ENCODE measurements at regions not wholly inside any gene's neighbourhood (a gene's known extent, or its start where the extent isn't known, plus 50 kb on each side); places are given as distances from the start of the nearest gene placed in this dataset.

- CTCF ChIA-PET: no interaction called here
- no peak overlapping the region for H3K4me3 ChIP-seq (ENCODE audit: low read depth, low read length)
- DNase-seq (ENCODE audit: low read depth): no peak
- TF ChIP-seq CTCF (IDR thresholded peaks at IDR 0.05; ENCODE audit: insufficient read depth, low read depth, low read length): no peak
- no peaks in the 10 kb centered on the region for H3K36me3 ChIP-seq (ENCODE audit: control insufficient read depth, insufficient read depth, low read length)
- H3K27me3 ChIP-seq (ENCODE audit: control insufficient read depth, insufficient read depth, low read length): no peaks in the 10 kb centered on the region
- POLR2A ChIA-PET: no interaction called here
Observed at GRCh38 chr10:130790339-130790738, 521.2 kb downstream of the TCERG1L start.

- H3K36me3 ChIP-seq (ENCODE audit: control insufficient read depth, insufficient read depth, low read length): no peaks in the 10 kb centered on the region
- POLR2A ChIA-PET: no interaction called here
- CTCF ChIA-PET: no interaction called here
- no peak for DNase-seq (ENCODE audit: low read depth)
- no peaks in the 10 kb centered on the region for H3K27me3 ChIP-seq (ENCODE audit: control insufficient read depth, insufficient read depth, low read length)
- no peak for TF ChIP-seq CTCF (IDR thresholded peaks at IDR 0.05; ENCODE audit: insufficient read depth, low read depth, low read length)
- H3K4me3 ChIP-seq (ENCODE audit: low read depth, low read length): no peak overlapping the region
Observed at GRCh38 chr10:130792096-130792845, 519.2 kb downstream of the TCERG1L start.

GRCh38 chr10:130795819-130796218 lies 515.7 kb downstream of the TCERG1L start:
- POLR2A ChIA-PET: no interaction called here
- Histone ChIP-seq H3K4me3 (ENCODE audit: low read depth, low read length) (no peak overlapping the region), H3K36me3 (ENCODE audit: control insufficient read depth, insufficient read depth, low read length) (no peaks in the 10 kb centered on the region), H3K27me3 (ENCODE audit: control insufficient read depth, insufficient read depth, low read length) (no peaks in the 10 kb centered on the region)
- CTCF ChIA-PET: no interaction called here
- TF ChIP-seq CTCF (IDR thresholded peaks at IDR 0.05; ENCODE audit: insufficient read depth, low read depth, low read length): no peak
- no peak for DNase-seq (ENCODE audit: low read depth)

GRCh38 chr10:130799532-130799931 lies 512.0 kb downstream of the TCERG1L start:
- Histone ChIP-seq H3K36me3 (ENCODE audit: control insufficient read depth, insufficient read depth, low read length) (no peaks in the 10 kb centered on the region), H3K4me3 (ENCODE audit: low read depth, low read length) (no peak overlapping the region), H3K27me3 (ENCODE audit: control insufficient read depth, insufficient read depth, low read length) (no peaks in the 10 kb centered on the region)
- ChIA-PET CTCF (no interaction called here), POLR2A (no interaction called here)
- no peak for DNase-seq (ENCODE audit: low read depth)
- TF ChIP-seq CTCF (IDR thresholded peaks at IDR 0.05; ENCODE audit: insufficient read depth, low read depth, low read length): no peak

- TF ChIP-seq CTCF (IDR thresholded peaks at IDR 0.05; ENCODE audit: insufficient read depth, low read depth, low read length): no peak
- POLR2A ChIA-PET: no interaction called here
- Histone ChIP-seq H3K27me3 (ENCODE audit: control insufficient read depth, insufficient read depth, low read length) (no peaks in the 10 kb centered on the region), H3K4me3 (ENCODE audit: low read depth, low read length) (no peak overlapping the region), H3K36me3 (ENCODE audit: control insufficient read depth, insufficient read depth, low read length) (no peaks in the 10 kb centered on the region)
- DNase-seq (ENCODE audit: low read depth): no peak
- CTCF ChIA-PET: no interaction called here
Observed at GRCh38 chr10:130800281-130800680, 511.2 kb downstream of the TCERG1L start.

All from BJ (cell line).